H9 (cell line): ENCODE measurements at regions not wholly inside any gene's neighbourhood (a gene's known extent, or its start where the extent isn't known, plus 50 kb on each side); places are given as distances from the start of the nearest gene placed in this dataset.

Experiments
- DNase-seq: peaks from one replicate; pipeline ENCODE4 v3.0.0-alpha.2; 2017
- H2AFZ ChIP-seq: one replicate; pipeline ENCODE4 v1.6.1; 2013; ENCODE audit warnings: mild to moderate bottlenecking, low read length, control low read depth, moderate library complexity
- H2AK5ac ChIP-seq: 2 replicates; pipeline ENCODE4 v1.6.1; 2013; ENCODE audit warnings: low read length, control low read depth, mixed read lengths; ENCODE audit not compliant: insufficient read length
- H2BK120ac ChIP-seq: one replicate; pipeline ENCODE4 v1.6.1; 2013; ENCODE audit warnings: low read depth, mild to moderate bottlenecking, low read length, control low read depth, inconsistent platforms; ENCODE audit not compliant: poor library complexity, severe bottlenecking
- H2BK12ac ChIP-seq: 2 replicates; pipeline ENCODE4 v1.6.1; 2013; ENCODE audit warnings: low read length, control low read depth, mixed read lengths, low read depth; ENCODE audit not compliant: insufficient read length
- H2BK15ac ChIP-seq: 2 replicates; pipeline ENCODE4 v1.6.1; 2013; ENCODE audit warnings: low read depth, low read length, control low read depth
- H2BK20ac ChIP-seq: one replicate; pipeline ENCODE4 v1.6.1; 2013; ENCODE audit warnings: low read depth, mild to moderate bottlenecking, low read length, control low read depth, inconsistent platforms; ENCODE audit not compliant: poor library complexity, severe bottlenecking
- H2BK5ac ChIP-seq: 2 replicates; pipeline ENCODE4 v1.6.1; 2013; ENCODE audit warnings: low read length, control low read depth, mixed read lengths; ENCODE audit not compliant: insufficient read length
- H3K14ac ChIP-seq: 2 replicates; pipeline ENCODE4 v1.6.1; 2013; ENCODE audit warnings: low read length, control low read depth; ENCODE audit not compliant: insufficient read depth
- H3K18ac ChIP-seq: 2 replicates; pipeline ENCODE4 v1.6.1; 2013; ENCODE audit warnings: low read depth, mild to moderate bottlenecking, mixed read lengths, low read length, control low read depth; ENCODE audit not compliant: insufficient read length
- H3K23ac ChIP-seq: 2 replicates; pipeline ENCODE4 v1.6.1; 2013; ENCODE audit warnings: low read length, control low read depth, mixed read lengths, low read depth; ENCODE audit not compliant: insufficient read length
- H3K23me2 ChIP-seq: 2 replicates; pipeline ENCODE4 v1.6.1; 2013; ENCODE audit warnings: low read depth, mild to moderate bottlenecking, mixed read lengths, low read length, control low read depth; ENCODE audit not compliant: insufficient read length, poor library complexity, severe bottlenecking
- H3K27ac ChIP-seq: 2 replicates; pipeline ENCODE4 v1.5.1; 2013; ENCODE audit warnings: low read length, control low read depth, mixed read lengths, low read depth; ENCODE audit not compliant: insufficient read length
- H3K27me3 ChIP-seq: 2 replicates; pipeline ENCODE4 v1.6.1; 2013; ENCODE audit warnings: low read length, control low read depth, inconsistent platforms; ENCODE audit not compliant: insufficient read depth
- H3K4ac ChIP-seq: 2 replicates; pipeline ENCODE4 v1.6.1; 2013; ENCODE audit warnings: low read depth, mild to moderate bottlenecking, control low read depth, inconsistent platforms, low read length, moderate library complexity
- H3K4me1 ChIP-seq: 2 replicates; pipeline ENCODE4 v1.6.1; 2013; ENCODE audit warnings: low read length, control low read depth, inconsistent platforms; ENCODE audit not compliant: insufficient read depth
- H3K4me2 ChIP-seq: 2 replicates; pipeline ENCODE4 v1.6.1; 2013; ENCODE audit warnings: low read length, control low read depth, mixed read lengths; ENCODE audit not compliant: insufficient read length, insufficient read depth
- H3K56ac ChIP-seq: 2 replicates; pipeline ENCODE4 v1.6.1; 2013; ENCODE audit warnings: low read depth, mild to moderate bottlenecking, mixed read lengths, low read length, control low read depth; ENCODE audit not compliant: insufficient read length
- H3K79me1 ChIP-seq: 2 replicates; pipeline ENCODE4 v1.6.1; 2013; ENCODE audit warnings: low read depth, mild to moderate bottlenecking, moderate library complexity, low read length, control low read depth, inconsistent platforms; ENCODE audit not compliant: insufficient read depth, poor library complexity, severe bottlenecking
- H3K79me2 ChIP-seq: 2 replicates; pipeline ENCODE4 v1.6.1; 2013; ENCODE audit warnings: low read length, control low read depth, inconsistent platforms; ENCODE audit not compliant: insufficient read depth
- H3K9ac ChIP-seq: 2 replicates; pipeline ENCODE4 v1.6.1; 2013; ENCODE audit warnings: low read length, control low read depth, mixed read lengths; ENCODE audit not compliant: insufficient read length; ENCODE audit errors: extremely low read depth
- H3K9me3 ChIP-seq: one replicate; pipeline ENCODE4 v1.6.1; 2013; ENCODE audit warnings: low read depth, low read length, inconsistent platforms; ENCODE audit not compliant: control insufficient read depth
- H3T11ph ChIP-seq: one replicate; pipeline ENCODE4 v1.6.1; 2013; ENCODE audit warnings: mild to moderate bottlenecking, low read length, control low read depth, inconsistent platforms
- H4K20me1 ChIP-seq: one replicate; pipeline ENCODE4 v1.6.1; 2013; ENCODE audit not compliant: control insufficient read depth, insufficient read length, insufficient read depth
- H4K5ac ChIP-seq: 2 replicates; pipeline ENCODE4 v1.6.1; 2013; ENCODE audit warnings: low read depth, mild to moderate bottlenecking, mixed read lengths, low read length, control low read depth; ENCODE audit not compliant: insufficient read length
- H4K8ac ChIP-seq: replicated peaks from 2 replicates; pipeline ENCODE4 v1.6.1; 2013; ENCODE audit warnings: low read length, control low read depth, mixed read lengths, low read depth; ENCODE audit not compliant: insufficient read length
- H4K91ac ChIP-seq: 2 replicates; pipeline ENCODE4 v1.6.1; 2013; ENCODE audit warnings: low read depth, mild to moderate bottlenecking, moderate library complexity, mixed read lengths, low read length, control low read depth; ENCODE audit not compliant: insufficient read length
- H3K27ac Mint-ChIP-seq, 3 experiments: 2 replicates in 2 of 3; 3 replicates in 1 of 3; pipeline ENCODE4 v1.8.0; 2020 to 2021; ENCODE audit warnings: mixed read lengths in 3 of 3, mild to moderate bottlenecking in 1 of 3, moderate library complexity in 1 of 3
- H3K27me3 Mint-ChIP-seq: 2 replicates; pipeline ENCODE4 v1.8.0; 2021; ENCODE audit warnings: low read depth, mild to moderate bottlenecking, moderate library complexity, mixed read lengths
- H3K36me3 Mint-ChIP-seq, 3 experiments: 2 replicates in 2 of 3; 3 replicates in 1 of 3; pipeline ENCODE4 v1.8.0; 2020 to 2021; ENCODE audit warnings: low read depth in 3 of 3, mixed read lengths in 3 of 3; ENCODE audit not compliant: insufficient read depth in 1 of 3
- H3K4me1 Mint-ChIP-seq, 2 experiments: 2 replicates each; pipeline ENCODE4 v1.8.0; 2020; ENCODE audit warnings: mixed read lengths in 2 of 2
- H3K4me3 Mint-ChIP-seq, 2 experiments: 2 replicates in 1 of 2; 3 replicates in 1 of 2; pipeline ENCODE4 v1.8.0; 2020 to 2021; ENCODE audit warnings: mild to moderate bottlenecking in 2 of 2, mixed read lengths in 2 of 2, moderate library complexity in 1 of 2
- H3K9me3 Mint-ChIP-seq, 2 experiments: 2 replicates in 1 of 2; 3 replicates in 1 of 2; pipeline ENCODE4 v1.8.0; 2020; ENCODE audit warnings: mild to moderate bottlenecking in 2 of 2, mixed read lengths in 2 of 2, moderate library complexity in 1 of 2
- CTCF ChIP-seq: fragments of 200-600 bp; sonication (generic); conservative IDR thresholded peaks from 3 replicates; pipeline ENCODE4 v1.8.0; 2021; ENCODE audit warnings: antibody characterized with exemption, mild to moderate bottlenecking
- WGBS: extraction: QIAGEN DNeasy Blood & Tissue Kit; methylation state at CpG from one replicate; pipeline ENCODE4 v1.1.7; 2013; ENCODE audit warnings: missing lambda C conversion rate, low lambda C conversion rate, mixed read lengths; ENCODE audit not compliant: insufficient read length; ENCODE audit errors: extremely low coverage; 5-methylcytosine and 5-hydroxymethylcytosine counted together

DNA sequence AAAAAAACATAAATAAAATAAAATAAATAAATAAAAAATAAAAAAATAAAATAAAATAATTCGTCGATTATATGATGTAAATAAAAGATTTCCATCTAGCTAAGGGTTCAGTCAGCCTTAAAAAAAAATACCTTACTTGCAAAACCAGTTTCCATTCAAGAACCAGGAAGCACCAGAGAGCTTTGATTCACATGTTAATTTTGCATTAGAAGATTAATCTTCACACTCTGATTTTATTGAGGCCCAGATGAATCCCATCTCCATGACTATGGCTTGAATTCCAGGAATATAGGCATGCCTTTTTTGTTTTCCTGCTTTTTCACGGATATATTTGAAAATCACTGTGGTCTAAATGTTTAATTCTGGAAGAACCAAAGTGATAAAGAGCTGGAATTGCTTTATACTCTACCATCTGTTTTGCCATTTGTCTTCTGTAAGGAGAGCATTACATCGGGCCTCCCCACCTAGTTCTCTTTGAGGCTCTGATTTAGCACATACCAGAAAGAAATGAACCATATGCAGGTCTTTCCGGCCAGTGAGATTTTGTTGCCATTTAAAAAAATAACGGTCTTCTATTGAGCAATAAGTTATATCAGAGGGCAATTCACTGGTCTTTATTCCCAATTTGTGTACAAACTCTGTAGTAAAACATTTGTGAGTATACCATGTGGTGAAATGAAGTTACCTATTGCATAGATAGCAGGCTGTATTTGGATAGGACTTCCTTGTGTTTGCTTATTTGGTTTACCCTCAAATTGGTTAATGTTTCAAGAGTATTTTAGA lies 175.5 kb downstream of the AEBP2 start:
- no peak overlapping the region for H3K27ac ChIP-seq
- H3K56ac ChIP-seq: no peak overlapping the region
- Mint-ChIP-seq H3K4me3 (no peak overlapping the region), H3K36me3 (peaks cover 8 to 20% (median 13%) of the 10 kb centered on the region in 3 experiments), H3K27me3 (no peaks in the 10 kb centered on the region), H3K4me1 (peaks cover 16 to 20% of the 10 kb centered on the region in 2 experiments), H3K9me3 (peaks cover 11 to 13% of the 10 kb centered on the region in 2 experiments), H3K27ac (peak overlapping the region; percentile 22 to 71 (median 29); a peak in 3 of 7 replicates)
- no peak overlapping the region for H2AK5ac ChIP-seq
- no peak overlapping the region for H2BK120ac ChIP-seq
- no peaks in the 10 kb centered on the region for H3K27me3 ChIP-seq
- H3K4me1 ChIP-seq: peaks cover 4% of the 10 kb centered on the region; the same call in 1 of the 2 replicates
- no peaks in the 10 kb centered on the region for H3K79me2 ChIP-seq
- H3K23ac ChIP-seq: no peak overlapping the region
- no peak overlapping the region for H2BK5ac ChIP-seq
- H3K14ac ChIP-seq: no peak overlapping the region
- H3K9me3 ChIP-seq: no peaks in the 10 kb centered on the region
- no peak overlapping the region for H2BK20ac ChIP-seq
- no peak overlapping the region for H2BK12ac ChIP-seq
- no peak overlapping the region for H3K4ac ChIP-seq
- no CpG with 5 or more reads among the region's 6 CpGs for WGBS
- H4K91ac ChIP-seq: no peak overlapping the region
- H3K9ac ChIP-seq: no peak overlapping the region
- H3K4me2 ChIP-seq: no peak overlapping the region
- H4K8ac ChIP-seq: no peak overlapping the region
- H3T11ph ChIP-seq: no peak overlapping the region
- H3K18ac ChIP-seq: no peak overlapping the region
- no peak overlapping the region for H2BK15ac ChIP-seq
- H3K79me1 ChIP-seq: no peaks in the 10 kb centered on the region
- no peak for TF ChIP-seq CTCF
- H4K20me1 ChIP-seq: no peaks in the 10 kb centered on the region
- H2AFZ ChIP-seq: no peak overlapping the region
- H3K23me2 ChIP-seq: no peaks in the 10 kb centered on the region
- no peak overlapping the region for H4K5ac ChIP-seq
- DNase-seq: no peak
